Endothelial cell of umbilical vein (primary cell): ENCODE measurements at regions not wholly inside any gene's neighbourhood (a gene's known extent, or its start where the extent isn't known, plus 50 kb on each side); places are given as distances from the start of the nearest gene placed in this dataset.

Source experiments
- BruUV-seq: library from RNA; stranded (reverse); fragments of 400-500 nt; replicated peaks from 2 replicates; lab custom pipeline; 2021; lab: Mats Ljungman, UMichigan
- CTCF ChIA-PET: fragments of 300-600, 350-600 bp; sonication (Branson Sonifier 250); formaldehyde crosslinking; loops from one replicate; lab custom pipeline; 2021; ENCODE audit warnings: antibody characterized with exemption, inconsistent platforms; lab: Charles Lee
- POLR2A ChIA-PET: fragments of 300-600, 350-600 bp; sonication (Branson Sonifier 250); formaldehyde crosslinking; loops from one replicate; lab custom pipeline; 2021; ENCODE audit warnings: antibody characterized with exemption, inconsistent platforms; lab: Charles Lee
- DNase-seq: peaks from one replicate; pipeline ENCODE4 v3.0.0-alpha.2; 2011; ENCODE audit warnings: low read depth, low spot score
- FAIRE-seq: peaks from 2 replicates; lab custom pipeline; 2011; peaks lifted over from hg19 to GRCh38; lab: Jason Lieb, UNC
- H2AFZ ChIP-seq: 2 replicates; pipeline ENCODE4 v1.6.0; 2012; ENCODE audit warnings: low read depth, low read length, control low read depth, inconsistent platforms
- H3K27ac ChIP-seq: 2 replicates; pipeline ENCODE4 v1.5.1; 2011; ENCODE audit warnings: low read depth, mild to moderate bottlenecking, control low read depth, low read length, moderate library complexity; ENCODE audit not compliant: insufficient read depth
- H3K27me3 ChIP-seq, 2 experiments: 2 replicates each; pipeline versions ENCODE4 v1.6.0 to v1.6.1; 2011; ENCODE audit warnings: low read length in 2 of 2, mixed read lengths in 1 of 2; ENCODE audit not compliant: control insufficient read depth in 2 of 2, insufficient read depth in 2 of 2
- H3K36me3 ChIP-seq, 2 experiments: 2 replicates in 1 of 2; 3 replicates in 1 of 2; pipeline ENCODE4 v1.5.1; 2011; ENCODE audit warnings: low read length in 2 of 2, mild to moderate bottlenecking in 1 of 2, moderate library complexity in 1 of 2; ENCODE audit not compliant: control insufficient read depth in 2 of 2, insufficient read depth in 2 of 2; ENCODE audit errors: extremely low read depth in 1 of 2
- H3K4me1 ChIP-seq: 3 replicates; pipeline ENCODE4 v1.5.1; 2011; ENCODE audit warnings: mild to moderate bottlenecking, low read length; ENCODE audit not compliant: control insufficient read depth, insufficient read depth; ENCODE audit errors: extremely low read depth
- H3K4me2 ChIP-seq: 2 replicates; pipeline ENCODE4 v1.6.1; 2011; ENCODE audit warnings: low read length, control low read depth, mixed read lengths; ENCODE audit not compliant: insufficient read depth
- H3K4me3 ChIP-seq, 3 experiments: fragments of 200-600 bp in 1 of 3; sonication (generic), shearing (Covaris generic) in 1 of 3; replicated peaks in 1 of 3; 2 replicates each; pipeline ENCODE4 v1.5.1; 2011 to 2016; ENCODE audit warnings: control low read depth in 3 of 3, low read length in 3 of 3, mild to moderate bottlenecking in 2 of 3, inconsistent platforms in 1 of 3, low read depth in 1 of 3, moderate library complexity in 1 of 3; ENCODE audit not compliant: insufficient read depth in 1 of 3
- H3K79me2 ChIP-seq: 2 replicates; pipeline ENCODE4 v1.6.0; 2012; ENCODE audit warnings: low read length, inconsistent platforms; ENCODE audit not compliant: control insufficient read depth, insufficient read depth
- H3K9ac ChIP-seq: replicated peaks from 2 replicates; pipeline ENCODE3; 2011; ENCODE audit warnings: low read length, control low read depth; ENCODE audit not compliant: insufficient read depth; ENCODE audit errors: extremely low read depth
- H3K9me1 ChIP-seq: replicated peaks from 3 replicates; pipeline ENCODE4 v1.6.0; 2011; ENCODE audit warnings: mild to moderate bottlenecking, low read length; ENCODE audit not compliant: control insufficient read depth, insufficient read depth; ENCODE audit errors: extremely low read depth
- H3K9me3 ChIP-seq: replicated peaks from 2 replicates; pipeline ENCODE4 v1.5.1; 2012; ENCODE audit warnings: low read length, inconsistent platforms; ENCODE audit not compliant: control insufficient read depth, insufficient read depth
- H4K20me1 ChIP-seq: replicated peaks from 2 replicates; pipeline ENCODE3; 2011; ENCODE audit warnings: mild to moderate bottlenecking, low read length; ENCODE audit not compliant: control insufficient read depth, insufficient read depth; ENCODE audit errors: extremely low read depth
- EZH2 ChIP-seq: IDR thresholded peaks from 2 replicates; pipeline ENCODE4 v1.6.1; 2012; ENCODE audit warnings: borderline replicate concordance, low read depth, mild to moderate bottlenecking, moderate library complexity, low read length, inconsistent platforms; ENCODE audit not compliant: severe bottlenecking
- FOS ChIP-seq: IDR thresholded peaks from 2 replicates; pipeline ENCODE4 v1.6.1; 2011; ENCODE audit warnings: mild to moderate bottlenecking, low read length, moderate library complexity, borderline replicate concordance; ENCODE audit not compliant: insufficient read depth
- GATA2 ChIP-seq: IDR thresholded peaks from 2 replicates; pipeline ENCODE4 v1.7.0; 2011; ENCODE audit warnings: low read depth, mild to moderate bottlenecking, moderate library complexity, mixed read lengths, low read length; ENCODE audit not compliant: insufficient read length, insufficient read depth
- JUN ChIP-seq: IDR thresholded peaks from 2 replicates; pipeline ENCODE4 v1.6.1; 2011; ENCODE audit warnings: borderline replicate concordance, low read depth; ENCODE audit not compliant: insufficient read length, insufficient read depth
- MYC ChIP-seq: IDR thresholded peaks from one replicate; pipeline ENCODE4 v1.6.1; 2011; ENCODE audit warnings: mild to moderate bottlenecking, low read depth, low read length
- POLR2A ChIP-seq: IDR thresholded peaks from 2 replicates; pipeline ENCODE4 v1.6.1; 2012; ENCODE audit warnings: low read depth, mild to moderate bottlenecking, control low read depth, low read length
- POLR2AphosphoS5 ChIP-seq: IDR thresholded peaks from 2 replicates; pipeline ENCODE4 v1.6.1; 2012; ENCODE audit warnings: low read depth, mild to moderate bottlenecking, control low read depth, low read length, moderate library complexity; ENCODE audit not compliant: insufficient read depth
- dilution Hi-C: fragments of 300-500 bp; cut with MboI; formaldehyde crosslinking; loops from one replicate; pipeline ENCODE4 v1.15.0; 2019; ENCODE audit warnings: low sequenced_read_pairs; ENCODE audit not compliant: extremely low pct_ligation_motif_present
- intact Hi-C: fragments of 100-400 bp; cut with micrococcal nuclease; formaldehyde crosslinking; loops from one replicate; pipeline ENCODE4 v1.10.0; 2022
- TF ChIP-seq, protein P1 (sequence below), 2 donors: IDR thresholded peaks; 1 replicate in 1 of 2; 2 replicates in 1 of 2; pipeline ENCODE4 v1.5.1; 2011; ENCODE audit warnings: low read length in 2 of 2, mild to moderate bottlenecking in 2 of 2, moderate library complexity in 2 of 2, control low read depth in 1 of 2, inconsistent platforms in 1 of 2, low read depth in 1 of 2; ENCODE audit not compliant: insufficient read depth in 1 of 2; ENCODE audit errors: extremely low read depth in 1 of 2

DNA sequence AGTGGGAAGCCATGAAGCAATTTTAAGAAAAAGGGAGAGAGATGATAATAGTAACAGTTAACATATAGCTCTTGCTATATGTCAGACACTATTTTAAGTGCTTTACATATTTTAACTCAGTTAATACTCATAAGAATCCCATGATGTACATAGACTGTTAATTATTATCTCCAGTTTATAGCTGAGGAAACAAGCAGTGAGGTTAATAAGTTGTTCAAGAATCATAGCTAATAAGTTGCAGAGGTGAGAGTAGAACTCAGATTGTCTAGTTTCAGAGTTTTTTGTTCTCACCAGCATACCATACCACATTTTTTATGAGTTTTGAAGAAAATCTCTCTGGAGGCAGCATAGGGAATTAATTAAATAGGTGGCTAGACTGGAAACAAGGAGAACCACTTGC, 144.6 kb upstream of the MMS22L start:
- TF ChIP-seq MYC (no peak), EZH2 (no peak), JUN (no peak), GATA2 (no peak), FOS (no peak), POLR2AphosphoS5 (no peak), POLR2A (no peak)
- TF ChIP-seq, protein P1, sequence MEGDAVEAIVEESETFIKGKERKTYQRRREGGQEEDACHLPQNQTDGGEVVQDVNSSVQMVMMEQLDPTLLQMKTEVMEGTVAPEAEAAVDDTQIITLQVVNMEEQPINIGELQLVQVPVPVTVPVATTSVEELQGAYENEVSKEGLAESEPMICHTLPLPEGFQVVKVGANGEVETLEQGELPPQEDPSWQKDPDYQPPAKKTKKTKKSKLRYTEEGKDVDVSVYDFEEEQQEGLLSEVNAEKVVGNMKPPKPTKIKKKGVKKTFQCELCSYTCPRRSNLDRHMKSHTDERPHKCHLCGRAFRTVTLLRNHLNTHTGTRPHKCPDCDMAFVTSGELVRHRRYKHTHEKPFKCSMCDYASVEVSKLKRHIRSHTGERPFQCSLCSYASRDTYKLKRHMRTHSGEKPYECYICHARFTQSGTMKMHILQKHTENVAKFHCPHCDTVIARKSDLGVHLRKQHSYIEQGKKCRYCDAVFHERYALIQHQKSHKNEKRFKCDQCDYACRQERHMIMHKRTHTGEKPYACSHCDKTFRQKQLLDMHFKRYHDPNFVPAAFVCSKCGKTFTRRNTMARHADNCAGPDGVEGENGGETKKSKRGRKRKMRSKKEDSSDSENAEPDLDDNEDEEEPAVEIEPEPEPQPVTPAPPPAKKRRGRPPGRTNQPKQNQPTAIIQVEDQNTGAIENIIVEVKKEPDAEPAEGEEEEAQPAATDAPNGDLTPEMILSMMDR (IDR thresholded peaks at IDR 0.05; ENCODE audit: extremely low read depth in 1 of 2, insufficient read depth in 1 of 2, low read depth in 1 of 2, low read length in 2 of 2) = no peak
- H4K20me1 ChIP-seq = peaks cover 2% of the 10 kb centered on the region
- H3K9me3 ChIP-seq = no peaks in the 10 kb centered on the region
- dilution Hi-C loops (no loop called here), intact Hi-C loops (no loop called here)
- no peak overlapping the region for H3K4me3 ChIP-seq
- FAIRE-seq (no peak), DNase-seq (no peak)
- H3K4me1 ChIP-seq = no peaks in the 10 kb centered on the region
- H3K27me3 ChIP-seq = peaks cover 0 to 3% of the 10 kb centered on the region in 2 experiments
- ChIA-PET POLR2A (no interaction called here), CTCF (interaction anchor here (0.9 to 1.2 kb wide), 4 partner anchors 10 to 257 kb away, joined by 3 to 4 read pairs (median 3); no protein-coding TSS in a partner anchor)
- no peaks in the 10 kb centered on the region for H3K9me1 ChIP-seq
- BruUV-seq = no TSS peak
- H3K9ac ChIP-seq = no peak overlapping the region
- H3K27ac ChIP-seq = no peak overlapping the region
- H3K79me2 ChIP-seq = no peaks in the 10 kb centered on the region
- H3K4me2 ChIP-seq = no peak overlapping the region
- no peaks in the 10 kb centered on the region for H3K36me3 ChIP-seq
- no peak overlapping the region for H2AFZ ChIP-seq
